OCI-LY3 (cell line): ENCODE measurements at regions not wholly inside any gene's neighbourhood (a gene's known extent, or its start where the extent isn't known, plus 50 kb on each side); places are given as distances from the start of the nearest gene placed in this dataset.

Experiments
- H2AFZ ChIP-seq: fragments of 200-600, 300-600 bp; shearing (Covaris generic); 2 replicates; pipeline ENCODE4 v1.6.0; 2014; ENCODE audit warnings: antibody characterized with exemption, low read depth, low read length
- H3K27ac ChIP-seq: fragments of 200-600, 300-600 bp; sonication (generic); 2 replicates; pipeline ENCODE4 v1.5.1; 2014; ENCODE audit warnings: mild to moderate bottlenecking, low read length, moderate library complexity, mixed read lengths
- H3K27me3 ChIP-seq: fragments of 200-600, 300-600 bp; sonication (generic); 2 replicates; pipeline ENCODE4 v1.6.1; 2014; ENCODE audit warnings: low read depth, low read length, mixed read lengths
- H3K36me3 ChIP-seq: fragments of 200-600, 300-600 bp; sonication (generic); replicated peaks from 2 replicates; pipeline ENCODE3; 2014; ENCODE audit warnings: low read depth, low read length, mixed read lengths
- H3K4me1 ChIP-seq: fragments of 300-600, 200-600 bp; sonication (generic); 2 replicates; pipeline ENCODE4 v1.6.1; 2014; ENCODE audit warnings: low read length, mixed read lengths
- H3K4me2 ChIP-seq: fragments of 200-600, 300-600 bp; sonication (generic); 2 replicates; pipeline ENCODE4 v1.6.1; 2014; ENCODE audit warnings: low read length, mixed read lengths
- H3K4me3 ChIP-seq: fragments of 300-600, 200-600 bp; sonication (generic); 2 replicates; pipeline ENCODE4 v1.5.1; 2014; ENCODE audit warnings: antibody characterized with exemption, mild to moderate bottlenecking, low read length, moderate library complexity
- H3K79me2 ChIP-seq: fragments of 300-600, 200-600 bp; shearing (Covaris generic); 2 replicates; pipeline ENCODE4 v1.6.1; 2014; ENCODE audit warnings: mild to moderate bottlenecking, low read length, mixed read lengths
- H3K9ac ChIP-seq: fragments of 300-600, 200-600 bp; shearing (Covaris generic); 2 replicates; pipeline ENCODE4 v1.6.0; 2014; ENCODE audit warnings: mild to moderate bottlenecking, low read length, moderate library complexity
- H3K9me3 ChIP-seq: fragments of 200-600, 300-600 bp; shearing (Covaris generic); 2 replicates; pipeline ENCODE4 v1.6.1; 2014; ENCODE audit warnings: low read length, mixed read lengths; ENCODE audit not compliant: insufficient read depth
- H4K20me1 ChIP-seq: fragments of 200-600, 300-600 bp; sonication (generic); 2 replicates; pipeline ENCODE4 v1.6.1; 2016; ENCODE audit warnings: low read length, mixed read lengths; ENCODE audit not compliant: insufficient read depth
- EZH2phosphoT487 ChIP-seq: fragments of 200-600 bp; shearing (Covaris generic); IDR thresholded peaks from 2 replicates; pipeline ENCODE4 v1.6.1; 2018; ENCODE audit warnings: antibody characterized with exemption, mixed run types, low read depth
- TF ChIP-seq, protein P1 (sequence below): fragments of 200-600, 300-600 bp; sonication (generic); IDR thresholded peaks from 2 replicates; pipeline ENCODE4 v1.5.1; 2014; ENCODE audit warnings: antibody characterized with exemption, low read length, low read depth

DNA sequence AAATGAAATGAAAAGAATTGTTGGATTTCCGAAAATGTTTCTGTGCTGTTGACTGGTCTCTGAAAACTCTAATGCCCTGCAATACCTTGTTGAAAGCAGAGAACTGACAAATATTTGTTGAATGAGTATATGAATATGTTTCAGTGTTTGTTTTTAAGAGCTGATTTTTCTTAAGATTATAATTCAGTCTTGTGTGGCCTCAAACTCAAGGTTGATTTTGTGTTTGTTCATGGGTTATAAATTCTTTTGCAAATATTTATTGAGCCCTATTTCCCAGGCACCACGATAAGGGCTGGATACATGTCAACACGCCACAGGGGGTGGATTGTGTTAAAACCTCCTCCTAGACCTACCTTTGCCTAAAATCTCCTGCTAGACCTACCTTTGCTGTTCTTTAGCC is 203.9 kb upstream of the PLPP4 start:
- Histone ChIP-seq H2AFZ (no peak overlapping the region), H3K36me3 (no peaks in the 10 kb centered on the region), H3K4me1 (no peaks in the 10 kb centered on the region), H3K4me3 (no peak overlapping the region), H3K9me3 (no peaks in the 10 kb centered on the region), H3K9ac (no peak overlapping the region), H3K27me3 (no peaks in the 10 kb centered on the region), H3K27ac (no peak overlapping the region), H3K4me2 (no peak overlapping the region), H3K79me2 (no peaks in the 10 kb centered on the region), H4K20me1 (no peaks in the 10 kb centered on the region)
- TF ChIP-seq EZH2phosphoT487, result no peak
- TF ChIP-seq, protein P1, sequence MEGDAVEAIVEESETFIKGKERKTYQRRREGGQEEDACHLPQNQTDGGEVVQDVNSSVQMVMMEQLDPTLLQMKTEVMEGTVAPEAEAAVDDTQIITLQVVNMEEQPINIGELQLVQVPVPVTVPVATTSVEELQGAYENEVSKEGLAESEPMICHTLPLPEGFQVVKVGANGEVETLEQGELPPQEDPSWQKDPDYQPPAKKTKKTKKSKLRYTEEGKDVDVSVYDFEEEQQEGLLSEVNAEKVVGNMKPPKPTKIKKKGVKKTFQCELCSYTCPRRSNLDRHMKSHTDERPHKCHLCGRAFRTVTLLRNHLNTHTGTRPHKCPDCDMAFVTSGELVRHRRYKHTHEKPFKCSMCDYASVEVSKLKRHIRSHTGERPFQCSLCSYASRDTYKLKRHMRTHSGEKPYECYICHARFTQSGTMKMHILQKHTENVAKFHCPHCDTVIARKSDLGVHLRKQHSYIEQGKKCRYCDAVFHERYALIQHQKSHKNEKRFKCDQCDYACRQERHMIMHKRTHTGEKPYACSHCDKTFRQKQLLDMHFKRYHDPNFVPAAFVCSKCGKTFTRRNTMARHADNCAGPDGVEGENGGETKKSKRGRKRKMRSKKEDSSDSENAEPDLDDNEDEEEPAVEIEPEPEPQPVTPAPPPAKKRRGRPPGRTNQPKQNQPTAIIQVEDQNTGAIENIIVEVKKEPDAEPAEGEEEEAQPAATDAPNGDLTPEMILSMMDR, result no peak

DNA sequence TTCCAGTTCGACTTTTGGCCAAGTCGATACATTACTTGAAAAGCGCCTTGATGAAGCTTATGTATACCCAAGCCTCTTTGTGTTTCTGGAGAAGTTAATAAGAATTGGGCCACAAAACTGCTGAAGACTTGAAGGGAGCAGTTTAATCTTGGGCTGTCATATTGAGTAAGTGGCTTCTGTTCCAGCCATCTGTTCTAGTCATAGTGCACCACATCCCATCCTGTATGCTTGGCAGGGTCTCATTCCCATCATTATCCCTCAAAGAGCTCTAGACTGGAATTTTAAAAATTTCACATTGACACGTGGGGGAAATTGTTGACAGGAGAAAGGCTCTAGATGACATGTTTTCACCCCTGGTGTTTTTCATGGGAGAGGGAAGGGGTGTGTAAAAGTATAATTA is 196.6 kb upstream of the PLPP4 start:
- H3K4me1 ChIP-seq, result peaks cover 24% of the 10 kb centered on the region
- TF ChIP-seq EZH2phosphoT487, result no peak
- TF ChIP-seq, protein P1, result no peak
- H3K27ac ChIP-seq, result no peak overlapping the region
- H3K27me3 ChIP-seq, result no peaks in the 10 kb centered on the region
- no peaks in the 10 kb centered on the region for H3K79me2 ChIP-seq
- H4K20me1 ChIP-seq, result no peaks in the 10 kb centered on the region
- no peak overlapping the region for H3K4me2 ChIP-seq
- H3K4me3 ChIP-seq, result no peak overlapping the region
- H3K36me3 ChIP-seq, result no peaks in the 10 kb centered on the region
- H3K9ac ChIP-seq, result no peak overlapping the region
- no peaks in the 10 kb centered on the region for H3K9me3 ChIP-seq
- H2AFZ ChIP-seq, result no peak overlapping the region

DNA sequence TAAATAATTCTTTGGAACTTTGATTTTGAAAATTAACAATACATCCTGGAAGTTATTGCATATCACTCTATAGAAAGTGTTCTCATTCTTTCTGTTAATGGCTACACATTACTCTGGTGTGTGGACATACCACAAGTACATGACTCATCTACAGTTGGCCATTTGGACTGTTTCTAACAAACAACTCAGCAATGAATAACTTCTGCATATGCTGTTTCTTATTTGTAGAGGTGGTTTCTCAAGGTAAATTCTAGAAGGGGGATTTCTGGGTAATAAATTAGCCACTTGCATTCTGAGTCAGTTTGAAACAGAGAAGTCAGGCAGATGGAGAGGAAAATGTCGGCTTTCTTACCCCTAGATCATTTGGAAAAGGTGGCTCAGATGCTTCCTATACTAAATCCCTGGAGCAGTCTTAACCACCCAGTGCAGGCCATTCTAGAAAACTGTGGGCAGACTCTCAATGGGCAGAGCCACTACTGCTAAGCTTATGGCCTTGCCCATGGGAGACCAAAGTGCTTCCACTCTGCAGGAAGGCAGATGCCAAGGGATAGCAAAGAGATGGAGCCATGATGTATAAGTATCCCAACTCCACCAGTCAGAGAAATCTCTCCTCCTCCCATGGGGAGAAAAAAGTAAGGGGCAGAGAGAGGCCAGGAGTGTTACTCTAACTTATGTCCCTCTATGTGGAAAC is 194.0 kb upstream of the PLPP4 start:
- Histone ChIP-seq H3K36me3 (no peaks in the 10 kb centered on the region), H4K20me1 (no peaks in the 10 kb centered on the region), H3K27me3 (no peaks in the 10 kb centered on the region)

DNA sequence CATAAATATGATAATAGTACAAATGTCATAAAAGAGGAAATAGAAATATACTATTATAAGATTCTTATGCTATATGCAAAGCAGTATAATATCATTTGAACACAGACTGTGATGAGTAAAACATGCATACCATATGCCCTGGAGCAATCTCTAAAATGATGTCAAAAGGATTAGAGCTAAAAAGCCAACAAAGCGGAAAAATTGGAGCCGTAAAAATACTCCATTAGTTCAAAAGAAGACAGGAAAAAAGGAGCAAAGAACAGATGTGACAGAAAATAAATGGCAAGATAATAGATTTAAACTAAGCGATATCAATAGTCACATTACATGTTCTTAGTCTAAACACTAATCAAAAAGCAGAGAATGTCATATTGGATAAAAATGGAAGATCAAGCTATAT is 191.0 kb upstream of the PLPP4 start:
- Histone ChIP-seq H3K9me3 (no peaks in the 10 kb centered on the region), H3K4me1 (peaks cover 24% of the 10 kb centered on the region), H3K9ac (no peak overlapping the region), H3K27ac (no peak overlapping the region), H3K36me3 (no peaks in the 10 kb centered on the region), H3K4me3 (no peak overlapping the region), H2AFZ (no peak overlapping the region), H3K79me2 (no peaks in the 10 kb centered on the region), H4K20me1 (no peaks in the 10 kb centered on the region), H3K27me3 (no peaks in the 10 kb centered on the region), H3K4me2 (no peak overlapping the region)
- TF ChIP-seq, protein P1, result no peak
- TF ChIP-seq EZH2phosphoT487, result no peak

More for the DNA sequence above, 194.0 kb upstream of the PLPP4 start:
- peaks cover 24% of the 10 kb centered on the region for H3K4me1 ChIP-seq
- no peak overlapping the region for H3K9ac ChIP-seq
- TF ChIP-seq, protein P1, result no peak
- TF ChIP-seq EZH2phosphoT487, result no peak
- no peaks in the 10 kb centered on the region for H3K79me2 ChIP-seq
- peak overlapping the region; percentile 46 for H3K4me2 ChIP-seq
- no peaks in the 10 kb centered on the region for H3K9me3 ChIP-seq
- H2AFZ ChIP-seq, result peak overlapping the region; percentile 27
- H3K27ac ChIP-seq, result peak overlapping the region; percentile 12; the same call in 1 of the 2 replicates
- H3K4me3 ChIP-seq, result no peak overlapping the region; the same call in 1 of the 2 replicates
